T-helper 2 cell treated with Interferon-gamma antibody and Interleukin-4, amounts not matched to agents 5 μg/mL and 100 μg/mL, for 36 hours (primary cell): ENCODE measurements at regions not wholly inside any gene's neighbourhood (a gene's known extent, or its start where the extent isn't known, plus 50 kb on each side); places are given as distances from the start of the nearest gene placed in this dataset.

ENCODE experiments used
- DNase-seq: peaks from one replicate; pipeline ENCODE4 v3.0.0; 2021; ENCODE audit warnings: low spot score
- H3K27ac Mint-ChIP-seq: one replicate; pipeline ENCODE4 v1.8.0; 2021; ENCODE audit warnings: mild to moderate bottlenecking, mixed read lengths
- H3K27me3 Mint-ChIP-seq: one replicate; pipeline ENCODE4 v1.8.0; 2021; ENCODE audit warnings: low read depth, mixed read lengths
- H3K36me3 Mint-ChIP-seq: one replicate; pipeline ENCODE4 v1.8.0; 2021; ENCODE audit warnings: low read depth, mixed read lengths
- H3K4me1 Mint-ChIP-seq: one replicate; pipeline ENCODE4 v1.8.0; 2021; ENCODE audit warnings: low read depth, mixed read lengths
- H3K4me3 Mint-ChIP-seq: one replicate; pipeline ENCODE4 v1.8.0; 2022; ENCODE audit warnings: mild to moderate bottlenecking, moderate library complexity, mixed read lengths
- H3K9me3 Mint-ChIP-seq: one replicate; pipeline ENCODE4 v1.8.0; 2021; ENCODE audit warnings: mixed read lengths

DNA sequence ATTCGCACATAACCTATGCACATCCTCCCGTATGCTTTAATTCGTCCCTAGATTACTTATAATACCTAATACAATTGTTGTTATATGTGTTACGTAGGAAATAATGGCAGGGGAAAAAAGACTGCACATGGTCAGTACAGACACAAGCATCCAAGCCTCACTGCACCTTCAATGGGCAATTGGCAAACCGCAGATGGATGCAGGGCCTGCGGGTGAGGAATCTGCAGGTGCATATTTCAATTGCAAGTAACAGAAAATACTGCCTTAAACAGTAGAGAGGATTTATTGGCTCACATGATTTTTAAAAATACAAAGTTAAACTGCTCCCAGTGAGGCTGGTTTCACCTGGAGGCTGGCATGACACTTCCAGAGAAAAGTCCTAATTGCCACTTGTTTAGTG lies 142.1 kb upstream of the MLN start:
- Mint-ChIP-seq H3K36me3 (no peaks in the 10 kb centered on the region), H3K4me1 (no peaks in the 10 kb centered on the region), H3K4me3 (no peak overlapping the region), H3K27me3 (peaks cover 8% of the 10 kb centered on the region), H3K9me3 (no peaks in the 10 kb centered on the region), H3K27ac (no peak overlapping the region)
- no peak for DNase-seq

DNA sequence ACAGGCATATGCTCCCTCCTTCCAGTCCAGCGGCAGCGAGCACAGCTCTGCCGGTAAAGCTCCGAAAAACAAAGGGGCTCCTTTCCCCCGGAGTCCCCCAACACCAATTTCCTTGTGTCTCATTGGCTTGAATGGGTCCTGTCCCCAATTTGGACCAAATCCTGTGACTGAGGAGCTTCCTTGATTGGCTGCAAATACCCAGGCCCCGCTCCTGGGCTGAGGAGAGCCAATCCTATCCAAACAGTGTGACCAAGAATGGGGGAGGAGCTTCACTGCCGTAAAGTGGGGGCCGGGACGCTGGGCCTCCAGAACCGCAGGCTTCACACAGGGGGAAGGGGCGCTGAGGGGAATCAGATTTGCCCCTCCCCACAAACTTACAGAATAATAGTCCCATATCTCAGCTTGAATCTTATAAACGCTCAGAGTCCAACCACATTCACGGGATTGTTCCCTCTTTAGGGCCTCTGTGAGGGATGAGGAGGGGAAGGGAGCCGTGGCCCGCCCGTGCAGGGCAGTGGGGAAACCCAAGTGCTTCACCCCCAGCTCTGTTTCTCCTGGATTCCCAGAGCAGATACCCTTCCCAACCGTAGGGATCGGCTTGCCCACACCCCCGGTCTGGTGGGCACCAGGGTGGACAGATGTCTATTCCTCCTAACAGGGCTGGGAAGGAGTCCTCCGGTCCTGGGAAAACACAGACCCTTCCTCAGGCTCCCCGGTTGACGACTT lies 141.0 kb upstream of the MLN start:
- Mint-ChIP-seq H3K27ac (no peak overlapping the region), H3K4me1 (no peaks in the 10 kb centered on the region), H3K4me3 (no peak overlapping the region), H3K9me3 (no peaks in the 10 kb centered on the region), H3K27me3 (peaks cover 12% of the 10 kb centered on the region), H3K36me3 (no peaks in the 10 kb centered on the region)
- DNase-seq: no peak

DNA sequence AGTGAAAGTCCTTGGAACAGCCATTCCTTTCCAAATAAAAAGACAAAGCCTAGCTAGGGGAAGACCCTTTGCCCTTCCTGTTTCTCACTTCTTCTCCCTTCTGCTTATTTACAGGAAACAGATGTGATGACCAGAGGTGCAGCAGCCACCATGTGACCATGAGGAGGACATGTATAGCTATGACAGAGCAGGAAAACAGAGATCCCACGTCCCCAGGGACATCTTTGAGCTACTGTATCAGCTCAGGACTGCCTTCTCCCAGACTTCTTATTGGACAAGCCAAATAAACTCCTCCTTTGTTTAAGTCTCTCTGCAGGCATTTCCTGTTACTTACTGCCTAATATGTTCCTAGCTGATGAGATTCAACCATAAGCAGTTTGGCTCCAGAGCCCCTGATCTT lies 133.1 kb upstream of the MLN start:
- H3K27me3 Mint-ChIP-seq: peaks cover 16% of the 10 kb centered on the region
- H3K27ac Mint-ChIP-seq: no peak overlapping the region
- H3K4me1 Mint-ChIP-seq: no peaks in the 10 kb centered on the region
- H3K36me3 Mint-ChIP-seq: no peaks in the 10 kb centered on the region
- H3K4me3 Mint-ChIP-seq: no peak overlapping the region
- no peak for DNase-seq
- no peaks in the 10 kb centered on the region for H3K9me3 Mint-ChIP-seq

DNA sequence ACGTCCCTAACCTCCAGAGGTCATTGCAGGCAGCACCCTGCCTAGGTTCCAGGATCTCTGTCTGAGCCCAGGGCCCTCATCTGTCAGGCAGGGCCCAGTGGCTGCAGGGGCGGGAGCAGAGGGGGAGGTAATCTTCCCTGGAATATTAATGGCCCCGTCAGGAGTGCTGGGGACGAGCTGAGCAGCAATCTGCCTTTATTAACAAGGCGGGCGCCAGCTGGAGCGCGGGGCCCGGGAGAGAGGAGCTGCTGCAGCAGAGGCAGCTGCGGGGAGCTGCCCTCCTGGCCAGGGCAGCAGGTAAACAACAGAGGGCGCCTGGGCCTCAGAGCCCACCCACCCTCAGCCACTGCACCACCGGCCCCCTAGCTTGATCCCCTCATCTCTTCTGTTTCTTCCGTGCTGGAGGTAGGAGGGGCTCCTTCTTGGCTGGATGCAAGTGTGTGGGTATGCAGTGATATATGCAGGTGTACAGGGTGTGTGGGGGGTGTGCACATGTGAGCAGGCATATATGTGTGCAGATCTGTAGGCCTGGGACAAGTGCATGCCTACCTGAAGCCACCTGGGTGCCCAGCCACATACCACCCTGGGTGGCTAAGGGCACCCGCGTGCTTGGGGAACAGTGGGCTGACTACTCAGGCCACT lies 131.8 kb upstream of the MLN start:
- no peak for DNase-seq
- H3K27me3 Mint-ChIP-seq: peaks cover 19% of the 10 kb centered on the region
- H3K4me1 Mint-ChIP-seq: no peaks in the 10 kb centered on the region
- H3K27ac Mint-ChIP-seq: no peak overlapping the region
- H3K9me3 Mint-ChIP-seq: no peaks in the 10 kb centered on the region
- no peak overlapping the region for H3K4me3 Mint-ChIP-seq
- H3K36me3 Mint-ChIP-seq: no peaks in the 10 kb centered on the region

DNA sequence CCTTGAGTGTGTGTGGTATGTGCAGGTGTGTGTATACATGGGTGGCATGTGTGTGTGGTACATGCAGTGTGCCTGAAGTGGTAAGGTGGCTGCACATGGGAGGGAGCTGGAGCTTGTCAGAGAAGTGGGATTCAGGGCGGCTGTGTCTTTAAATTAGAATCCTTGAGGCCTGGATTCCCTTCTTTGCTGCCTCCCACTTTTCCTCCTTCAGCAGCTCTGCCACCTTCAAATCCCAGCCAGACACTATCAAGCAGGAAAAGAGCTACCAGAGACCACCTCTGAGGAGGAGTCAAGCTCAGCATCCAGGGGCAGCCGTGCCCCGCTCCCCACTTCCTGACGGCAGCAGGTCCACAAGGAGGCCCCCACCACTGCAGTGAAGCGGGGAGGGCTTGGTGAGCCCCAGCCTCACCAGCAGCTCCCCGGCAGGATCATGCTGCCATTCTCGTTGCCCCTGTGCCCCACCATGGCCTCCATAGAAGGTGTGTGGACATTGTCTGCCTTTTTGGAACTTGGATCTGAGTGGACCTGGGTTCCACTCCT lies 131.0 kb upstream of the MLN start:
- Mint-ChIP-seq H3K4me1 (peaks cover 2% of the 10 kb centered on the region), H3K27ac (no peak overlapping the region), H3K4me3 (no peak overlapping the region), H3K36me3 (no peaks in the 10 kb centered on the region), H3K9me3 (no peaks in the 10 kb centered on the region), H3K27me3 (peaks cover 22% of the 10 kb centered on the region)
- no peak for DNase-seq

DNA sequence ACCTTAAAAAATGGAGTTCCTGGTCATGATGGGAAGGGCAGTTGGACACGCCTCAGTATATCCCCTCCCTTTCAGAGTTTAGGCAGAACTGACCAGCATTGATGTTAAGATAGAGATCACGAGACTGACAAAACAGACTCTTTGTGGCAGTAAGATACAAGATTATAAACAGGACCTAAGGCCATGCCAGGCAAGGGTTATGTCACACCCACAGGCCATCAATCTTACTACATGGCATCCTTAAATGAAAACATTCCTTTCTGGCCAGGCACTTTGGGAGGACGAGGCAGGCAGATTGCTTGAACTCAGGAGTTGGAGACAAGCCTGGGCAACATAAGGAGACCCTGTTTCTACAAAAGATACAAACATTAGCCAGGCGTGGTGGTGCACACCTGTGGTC lies 129.3 kb upstream of the MLN start:
- Mint-ChIP-seq H3K4me3 (no peak overlapping the region), H3K27ac (no peak overlapping the region), H3K36me3 (no peaks in the 10 kb centered on the region), H3K9me3 (no peaks in the 10 kb centered on the region), H3K4me1 (peaks cover 2% of the 10 kb centered on the region), H3K27me3 (peaks cover 24% of the 10 kb centered on the region)
- DNase-seq: no peak

DNA sequence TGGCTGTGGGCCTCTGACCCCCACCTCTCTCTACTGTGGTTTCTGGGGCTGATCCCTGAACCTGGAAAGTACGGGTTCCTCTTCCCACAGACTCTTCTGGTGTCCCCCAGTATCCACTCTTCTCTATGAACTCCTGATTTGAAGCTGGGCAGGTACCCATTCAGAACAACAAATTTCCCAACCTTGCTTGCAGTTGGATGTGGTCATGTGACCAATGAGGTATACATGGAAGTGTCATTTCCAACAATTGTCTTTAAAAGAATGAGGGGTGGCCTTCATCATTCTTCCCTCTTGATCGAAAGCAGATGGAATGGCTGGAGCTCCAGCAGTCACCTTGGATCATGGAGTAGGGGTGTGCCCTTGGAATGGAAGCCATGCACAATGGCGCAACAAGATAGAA lies 128.0 kb upstream of the MLN start:
- H3K4me1 Mint-ChIP-seq: peaks cover 2% of the 10 kb centered on the region
- H3K27ac Mint-ChIP-seq: no peak overlapping the region
- no peak overlapping the region for H3K4me3 Mint-ChIP-seq
- no peaks in the 10 kb centered on the region for H3K36me3 Mint-ChIP-seq
- H3K27me3 Mint-ChIP-seq: peaks cover 23% of the 10 kb centered on the region
- no peaks in the 10 kb centered on the region for H3K9me3 Mint-ChIP-seq
- no peak for DNase-seq

DNA sequence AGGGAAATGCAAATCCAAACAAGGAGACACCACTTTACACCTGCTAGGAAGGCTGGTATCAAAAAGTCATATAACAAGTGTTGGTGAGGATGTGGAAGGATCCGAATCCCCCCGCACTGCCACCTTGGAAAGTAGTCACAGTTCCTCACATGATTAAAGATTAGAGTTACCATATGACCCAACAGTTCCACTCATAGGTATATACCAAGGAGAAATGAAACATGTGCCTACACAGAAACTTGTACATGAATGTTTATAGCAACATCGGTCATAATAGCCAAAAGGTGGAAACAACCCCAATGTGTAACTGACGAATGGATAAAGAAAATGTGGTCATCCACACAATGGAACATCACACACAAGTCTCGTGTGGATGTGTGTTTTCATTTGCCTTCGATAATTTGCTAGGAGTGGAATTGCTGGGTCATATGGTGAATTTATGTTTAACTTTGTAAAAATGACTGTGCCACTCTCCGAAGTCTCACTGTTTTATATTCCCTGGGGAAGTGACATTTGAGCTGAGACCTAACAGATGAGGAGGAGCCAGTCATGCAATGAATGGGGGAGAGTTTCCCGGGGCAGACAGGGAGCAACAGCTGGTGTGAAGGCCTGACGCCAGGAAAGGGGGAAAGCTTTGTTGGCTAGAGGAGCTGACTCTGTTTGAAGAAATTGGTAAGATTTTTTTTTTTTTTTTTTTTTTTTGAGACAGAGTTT lies 125.9 kb upstream of the MLN start:
- no peak for DNase-seq
- H3K9me3 Mint-ChIP-seq: no peaks in the 10 kb centered on the region
- H3K4me1 Mint-ChIP-seq: peaks cover 2% of the 10 kb centered on the region
- no peaks in the 10 kb centered on the region for H3K36me3 Mint-ChIP-seq
- H3K4me3 Mint-ChIP-seq: no peak overlapping the region
- H3K27me3 Mint-ChIP-seq: peaks cover 19% of the 10 kb centered on the region
- H3K27ac Mint-ChIP-seq: no peak overlapping the region

DNA sequence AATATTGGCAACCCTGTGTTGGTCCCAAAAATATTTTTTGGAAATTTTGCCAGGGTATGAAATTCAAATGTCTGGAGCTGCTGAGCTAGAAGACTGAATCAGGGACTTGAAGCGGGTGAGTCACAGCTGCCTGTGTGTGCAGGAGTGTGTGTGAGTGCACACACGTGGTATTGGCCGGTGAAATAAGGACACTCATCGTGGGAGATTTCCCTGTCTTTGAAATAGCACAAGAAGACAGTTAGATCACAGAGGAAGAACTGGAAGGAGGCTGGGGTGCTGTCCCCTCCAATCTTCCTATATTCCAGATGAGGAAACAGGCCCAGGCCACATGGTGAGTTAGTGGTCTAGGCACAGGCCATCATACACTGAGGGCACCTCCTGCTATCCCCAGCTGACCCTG lies 123.8 kb upstream of the MLN start:
- DNase-seq: no peak
- Mint-ChIP-seq H3K27me3 (peaks cover 14% of the 10 kb centered on the region), H3K36me3 (no peaks in the 10 kb centered on the region), H3K4me1 (peaks cover 2% of the 10 kb centered on the region), H3K9me3 (no peaks in the 10 kb centered on the region), H3K27ac (no peak overlapping the region), H3K4me3 (no peak overlapping the region)

DNA sequence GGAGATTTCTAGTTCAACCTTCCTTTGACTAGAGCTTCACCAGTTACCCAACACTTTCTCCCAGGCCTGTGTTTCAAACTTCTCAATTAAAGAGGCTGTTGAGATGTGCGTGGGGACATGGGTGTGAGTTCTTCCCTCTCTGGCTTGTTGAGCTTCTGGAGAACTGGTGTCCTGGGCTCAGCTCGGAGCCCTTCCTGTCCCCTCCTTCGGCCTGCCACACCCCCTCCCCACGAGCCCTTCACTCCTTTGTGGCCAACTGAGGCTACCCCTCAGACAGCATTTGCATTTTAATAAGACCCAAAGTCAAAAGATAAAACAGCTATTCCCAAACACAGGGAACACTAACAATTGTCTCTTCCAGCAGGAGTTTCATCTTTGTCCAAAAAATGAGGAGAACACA lies 123.3 kb upstream of the MLN start:
- DNase-seq: no peak
- H3K9me3 Mint-ChIP-seq: no peaks in the 10 kb centered on the region
- peaks cover 14% of the 10 kb centered on the region for H3K27me3 Mint-ChIP-seq
- H3K27ac Mint-ChIP-seq: no peak overlapping the region
- H3K4me1 Mint-ChIP-seq: peaks cover 2% of the 10 kb centered on the region
- H3K36me3 Mint-ChIP-seq: no peaks in the 10 kb centered on the region
- no peak overlapping the region for H3K4me3 Mint-ChIP-seq

DNA sequence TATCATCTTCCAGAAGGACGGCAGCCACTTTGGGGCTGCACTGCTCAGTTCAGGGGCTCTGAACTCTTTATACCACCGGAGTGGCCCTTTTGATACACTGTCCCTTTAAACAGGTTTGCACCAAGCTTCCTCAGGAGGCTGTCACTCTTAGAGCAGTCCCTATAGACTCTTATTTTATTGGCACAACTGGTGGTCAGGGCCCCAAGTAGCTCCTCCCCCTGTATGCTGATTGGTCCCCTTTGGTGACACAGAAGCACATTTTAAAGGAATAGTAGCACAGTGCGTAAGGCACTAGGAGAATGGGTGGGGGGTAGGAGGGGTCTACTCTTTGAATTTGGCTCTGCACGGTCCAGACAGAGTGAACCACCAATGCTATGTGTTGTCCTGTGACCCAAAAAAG lies 122.6 kb upstream of the MLN start:
- Mint-ChIP-seq H3K36me3 (no peaks in the 10 kb centered on the region), H3K27ac (no peak overlapping the region), H3K4me1 (peaks cover 2% of the 10 kb centered on the region), H3K27me3 (peaks cover 14% of the 10 kb centered on the region), H3K4me3 (no peak overlapping the region), H3K9me3 (no peaks in the 10 kb centered on the region)
- DNase-seq: no peak

DNA sequence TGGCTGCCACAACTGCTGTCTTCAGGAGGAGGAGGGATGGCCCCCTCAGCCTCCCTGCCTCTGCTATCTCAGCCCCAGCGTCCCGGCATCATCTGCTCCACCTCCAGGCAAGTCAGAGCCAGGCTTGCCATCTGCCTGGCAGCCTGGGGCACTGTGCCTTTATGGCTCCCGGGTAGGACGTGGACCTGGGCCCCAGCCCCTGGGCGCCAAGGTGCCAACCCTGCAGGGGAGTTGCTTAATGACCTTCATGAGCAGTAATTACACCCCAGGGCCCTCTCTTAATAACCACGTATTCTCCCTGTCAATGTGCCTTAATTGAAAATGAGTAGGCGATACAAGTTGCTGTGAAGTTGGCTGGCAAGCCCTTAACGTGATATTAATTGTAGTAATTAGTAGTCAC lies 122.1 kb upstream of the MLN start:
- Mint-ChIP-seq H3K36me3 (no peaks in the 10 kb centered on the region), H3K4me1 (peaks cover 2% of the 10 kb centered on the region), H3K9me3 (no peaks in the 10 kb centered on the region), H3K27ac (no peak overlapping the region), H3K27me3 (peaks cover 10% of the 10 kb centered on the region), H3K4me3 (no peak overlapping the region)
- DNase-seq: no peak

DNA sequence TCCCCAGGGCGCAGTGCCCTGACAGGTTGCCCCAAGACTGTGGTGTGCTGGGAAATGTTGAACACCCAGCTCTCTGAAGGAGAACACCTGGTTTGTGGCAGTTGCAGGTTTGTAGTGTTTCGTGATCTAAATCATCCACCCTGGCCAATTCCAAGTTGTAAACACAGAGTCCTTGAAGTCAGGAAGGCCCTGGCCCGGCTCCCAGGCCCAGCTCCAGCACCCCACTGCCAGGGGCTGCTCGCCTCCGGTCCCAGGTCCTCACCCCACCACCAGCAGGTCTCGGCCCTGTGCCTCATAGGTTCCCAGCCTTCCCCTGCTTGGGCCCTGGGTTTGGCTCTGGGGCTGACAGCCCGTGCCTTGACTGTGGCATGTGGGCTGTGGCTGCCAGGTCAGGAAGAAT lies 121.4 kb upstream of the MLN start:
- H3K27me3 Mint-ChIP-seq: peaks cover 6% of the 10 kb centered on the region
- no peak overlapping the region for H3K4me3 Mint-ChIP-seq
- no peak overlapping the region for H3K27ac Mint-ChIP-seq
- DNase-seq: no peak
- H3K4me1 Mint-ChIP-seq: peaks cover 2% of the 10 kb centered on the region
- no peaks in the 10 kb centered on the region for H3K36me3 Mint-ChIP-seq
- H3K9me3 Mint-ChIP-seq: no peaks in the 10 kb centered on the region

DNA sequence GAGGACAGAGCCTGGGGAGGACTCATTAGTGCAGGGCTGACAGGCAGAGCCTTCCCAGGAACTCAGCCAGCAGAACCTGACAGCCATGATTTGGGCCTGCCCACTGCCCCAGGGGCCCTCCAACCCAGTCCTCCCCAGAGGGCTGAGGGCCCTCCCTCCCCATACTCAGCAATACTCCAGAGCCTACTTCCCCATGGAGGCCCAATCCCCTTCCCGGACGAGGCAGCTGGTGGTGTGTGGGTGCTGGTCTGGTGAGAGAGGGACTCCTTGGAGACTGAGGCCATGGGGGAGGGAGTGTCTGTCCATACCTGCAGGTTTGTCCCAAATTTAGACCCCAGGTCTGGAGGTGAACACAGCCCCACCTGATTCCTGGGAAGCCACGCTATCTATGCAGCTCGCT lies 120.9 kb upstream of the MLN start:
- Mint-ChIP-seq H3K27me3 (peaks cover 2% of the 10 kb centered on the region), H3K9me3 (no peaks in the 10 kb centered on the region), H3K27ac (no peak overlapping the region), H3K36me3 (no peaks in the 10 kb centered on the region), H3K4me3 (no peak overlapping the region), H3K4me1 (no peaks in the 10 kb centered on the region)
- DNase-seq: no peak
